Spleen (tissue), 11 donors: ENCODE measurements at regions not wholly inside any gene's neighbourhood (a gene's known extent, or its start where the extent isn't known, plus 50 kb on each side); places are given as distances from the start of the nearest gene placed in this dataset.

Source experiments
- DNase-seq: peaks from one replicate; pipeline ENCODE4 v3.0.0-alpha.2; 2020
- H3K27ac ChIP-seq, 8 donors: fragments of 200-600 bp; sonication (generic) in 7 of 8; 1 replicate in 4 of 8; 2 replicates in 4 of 8; pipeline versions ENCODE4 v1.5.0 to v1.8.0; 2016 to 2021; ENCODE audit warnings: inconsistent platforms in 4 of 8, mild to moderate bottlenecking in 4 of 8, moderate library complexity in 1 of 8
- H3K27me3 ChIP-seq, 7 donors: fragments of 200-600 bp; sonication (generic) in 6 of 7; replicated peaks in 1 of 7; 1 replicate in 4 of 7; 2 replicates in 3 of 7; pipeline versions ENCODE4 v1.5.0 to v1.8.0; 2016 to 2021; ENCODE audit warnings: inconsistent platforms in 3 of 7, mild to moderate bottlenecking in 1 of 7
- H3K36me3 ChIP-seq, 6 donors: fragments of 200-600 bp; sonication (generic) in 5 of 6; 1 replicate in 4 of 6; 2 replicates in 2 of 6; pipeline versions ENCODE4 v1.5.0 to v1.8.0; 2016 to 2021; ENCODE audit warnings: inconsistent platforms in 2 of 6
- H3K4me1 ChIP-seq, 6 donors: fragments of 200-600 bp; sonication (generic) in 5 of 6; 1 replicate in 3 of 6; 2 replicates in 3 of 6; pipeline versions ENCODE4 v1.5.0 to v1.8.0; 2016 to 2021; ENCODE audit warnings: inconsistent platforms in 3 of 6
- H3K4me3 ChIP-seq, 8 donors: fragments of 200-600 bp; sonication (generic) in 7 of 8; 1 replicate in 4 of 8; 2 replicates in 4 of 8; pipeline versions ENCODE4 v1.5.0 to v1.8.0; 2016 to 2021; ENCODE audit warnings: inconsistent platforms in 4 of 8, mild to moderate bottlenecking in 4 of 8, moderate library complexity in 2 of 8
- H3K9me3 ChIP-seq, 8 donors: fragments of 200-600 bp; sonication (generic) in 7 of 8; 1 replicate in 4 of 8; 2 replicates in 4 of 8; pipeline versions ENCODE4 v1.5.0 to v1.8.0; 2016 to 2021; ENCODE audit warnings: inconsistent platforms in 4 of 8
- POLR2A ChIP-seq, 3 donors: fragments of 450-650 bp; IDR thresholded peaks; one replicate each; pipeline ENCODE4 v1.5.1; 2017; ENCODE audit warnings: antibody characterized with exemption in 3 of 3, mild to moderate bottlenecking in 1 of 3
- POLR2AphosphoS5 ChIP-seq, 3 donors: sonication (generic); formaldehyde crosslinking; IDR thresholded peaks; one replicate each; pipeline ENCODE4 v1.5.1; 2017; ENCODE audit warnings: antibody characterized with exemption in 3 of 3
- WGBS, 5 donors: extraction: QIAGEN DNeasy Blood & Tissue Kit in 3 of 5; methylation state at CpG; one replicate each; pipeline versions ENCODE4 v1.1.5 to v1.1.7; 2013 to 2018; 5-methylcytosine and 5-hydroxymethylcytosine counted together
- intact Hi-C: fragments of 100-400 bp; cut with DNase I; formaldehyde crosslinking; loops from one replicate; pipeline ENCODE4 v1.15.0; 2023; ENCODE audit warnings: low total_unique reads
- TF ChIP-seq, protein P1 (sequence below), 11 experiments: fragments of 200-600 bp in 7 of 11; fragments of 450-650 bp in 4 of 11; sonication (generic) in 4 of 11; IDR thresholded peaks in 8 of 11; conservative IDR thresholded peaks in 3 of 11; 1 replicate in 7 of 11; 2 replicates in 4 of 11; pipeline versions ENCODE4 v1.4.0 to v1.8.0; 2016 to 2021; ENCODE audit warnings: antibody characterized with exemption in 11 of 11, inconsistent platforms in 4 of 11, mild to moderate bottlenecking in 1 of 11
- donor health status: healthy with polysubstance abuse.
- donor health status: DM: no; HTN: no; CAD: no; lungs with moderate emphysema.
- donor health status: DM: no; HTN: no; CAD: no.
- donor health status: Bipolar disorder and iron deficiency.
- donor health status: healthy.
- donor health status: DM: no; HTN: no; CAD: no.
- donor health status: DM: yes; HTN: yes; CAD: no.

DNA sequence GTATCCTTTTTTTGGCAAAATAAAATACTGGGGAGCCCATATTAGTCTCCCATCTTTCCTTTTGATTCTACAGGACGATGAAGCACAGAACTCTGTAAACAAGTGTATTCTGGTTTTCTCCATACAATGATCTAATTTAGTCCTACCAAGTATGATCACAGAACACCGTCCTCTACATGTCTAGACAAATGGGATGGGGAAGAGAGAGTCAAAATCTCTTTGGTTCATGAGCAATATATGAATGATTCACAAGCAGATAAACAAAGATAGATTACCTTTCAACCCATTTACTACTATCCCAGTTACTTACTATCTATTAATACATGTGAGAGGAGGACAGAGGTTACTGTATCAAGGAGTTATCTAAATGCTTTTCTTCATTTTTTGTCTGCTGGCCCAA, 352.4 kb upstream of the ACVR2A start:
- intact Hi-C loops = no loop called here
- Histone ChIP-seq H3K4me1 (peaks cover 0 to 5% (median 0%) of the 10 kb centered on the region in 6 donors), H3K36me3 (no peaks in the 10 kb centered on the region), H3K9me3 (no peaks in the 10 kb centered on the region), H3K4me3 (no peak overlapping the region), H3K27ac (no peak overlapping the region), H3K27me3 (no peaks in the 10 kb centered on the region)
- no peak for DNase-seq
- TF ChIP-seq, protein P1, sequence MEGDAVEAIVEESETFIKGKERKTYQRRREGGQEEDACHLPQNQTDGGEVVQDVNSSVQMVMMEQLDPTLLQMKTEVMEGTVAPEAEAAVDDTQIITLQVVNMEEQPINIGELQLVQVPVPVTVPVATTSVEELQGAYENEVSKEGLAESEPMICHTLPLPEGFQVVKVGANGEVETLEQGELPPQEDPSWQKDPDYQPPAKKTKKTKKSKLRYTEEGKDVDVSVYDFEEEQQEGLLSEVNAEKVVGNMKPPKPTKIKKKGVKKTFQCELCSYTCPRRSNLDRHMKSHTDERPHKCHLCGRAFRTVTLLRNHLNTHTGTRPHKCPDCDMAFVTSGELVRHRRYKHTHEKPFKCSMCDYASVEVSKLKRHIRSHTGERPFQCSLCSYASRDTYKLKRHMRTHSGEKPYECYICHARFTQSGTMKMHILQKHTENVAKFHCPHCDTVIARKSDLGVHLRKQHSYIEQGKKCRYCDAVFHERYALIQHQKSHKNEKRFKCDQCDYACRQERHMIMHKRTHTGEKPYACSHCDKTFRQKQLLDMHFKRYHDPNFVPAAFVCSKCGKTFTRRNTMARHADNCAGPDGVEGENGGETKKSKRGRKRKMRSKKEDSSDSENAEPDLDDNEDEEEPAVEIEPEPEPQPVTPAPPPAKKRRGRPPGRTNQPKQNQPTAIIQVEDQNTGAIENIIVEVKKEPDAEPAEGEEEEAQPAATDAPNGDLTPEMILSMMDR (IDR thresholded peaks at IDR 0.05 in 8 of 11, conservative IDR thresholded peaks at IDR 0.05 in 3 of 11) = no peak
- TF ChIP-seq POLR2AphosphoS5 (IDR thresholded peaks at IDR 0.05) (no peak), POLR2A (IDR thresholded peaks at IDR 0.05) (no peak)
- WGBS, 5 donors = 79 to 89% (median 81%) methylated on average over 2 of the region's 2 CpGs

DNA sequence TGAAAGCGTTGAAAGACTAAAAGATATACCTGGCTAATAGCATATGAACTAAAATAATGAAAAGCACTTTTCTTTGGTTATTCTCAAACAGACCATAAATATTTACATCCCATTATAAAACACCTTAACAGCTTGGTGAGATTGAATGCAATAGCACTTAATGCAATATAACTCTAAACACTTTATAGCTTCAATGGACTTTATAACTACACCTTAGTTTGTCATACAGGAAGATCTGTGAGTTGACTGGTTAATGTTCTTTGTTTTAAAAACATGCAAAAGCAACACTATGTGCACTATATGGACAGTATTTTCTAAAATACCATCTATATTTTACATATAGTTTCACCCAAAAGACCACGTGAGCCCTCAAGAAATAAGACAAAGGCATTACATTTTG, 353.3 kb upstream of the ACVR2A start:
- H3K36me3 ChIP-seq = no peaks in the 10 kb centered on the region
- no peak for DNase-seq
- no peak overlapping the region for H3K27ac ChIP-seq
- no peaks in the 10 kb centered on the region for H3K27me3 ChIP-seq
- no peaks in the 10 kb centered on the region for H3K9me3 ChIP-seq
- peaks cover 0 to 5% (median 0%) of the 10 kb centered on the region in 6 donors for H3K4me1 ChIP-seq
- no peak overlapping the region for H3K4me3 ChIP-seq
- no peak for TF ChIP-seq POLR2A (IDR thresholded peaks at IDR 0.05)
- TF ChIP-seq, protein P1 (IDR thresholded peaks at IDR 0.05 in 8 of 11, conservative IDR thresholded peaks at IDR 0.05 in 3 of 11) = no peak
- intact Hi-C loops = no loop called here
- 85 to 88% (median 87%) methylated on average over 2 of the region's 2 CpGs for WGBS, 5 donors

DNA sequence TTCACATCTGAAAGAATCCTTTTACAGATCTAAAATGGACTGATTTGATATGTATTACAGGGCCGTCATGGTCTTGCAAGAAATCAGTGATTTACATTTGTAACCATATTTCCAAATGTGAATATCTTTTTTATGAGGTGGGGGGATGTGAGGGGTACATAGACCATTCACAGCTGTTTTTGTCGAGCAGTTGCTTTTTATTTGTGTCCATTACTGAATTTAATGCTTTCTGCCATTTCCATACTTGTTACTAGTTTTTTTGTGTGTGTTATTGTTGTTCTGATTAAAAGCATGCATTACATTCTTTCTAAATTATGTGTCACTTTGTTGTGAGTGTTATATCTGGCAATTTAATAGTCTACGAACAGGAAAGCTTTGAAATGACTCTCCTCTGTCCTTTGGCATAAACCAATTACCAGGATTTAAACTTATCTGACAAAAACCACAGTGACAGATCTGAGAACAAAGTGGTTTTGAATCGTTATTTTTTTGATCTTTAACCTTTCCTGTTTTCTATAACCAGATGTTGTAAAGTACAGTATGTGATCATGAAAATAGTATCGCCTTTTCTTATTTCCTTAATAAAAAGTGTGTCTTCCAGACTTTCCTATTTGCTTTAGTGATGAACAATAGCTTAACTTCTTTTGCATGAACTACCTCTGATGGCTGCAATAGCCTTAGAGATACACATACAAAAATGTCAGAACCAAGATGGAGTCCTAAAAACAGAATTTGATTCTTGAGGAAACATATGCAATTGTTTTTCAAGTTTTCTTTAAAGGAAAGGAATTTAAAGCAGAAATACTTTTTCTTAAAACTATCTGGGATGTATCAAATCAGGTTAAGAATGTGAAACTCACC, 354.2 kb upstream of the ACVR2A start:
- intact Hi-C loops = no loop called here

DNA sequence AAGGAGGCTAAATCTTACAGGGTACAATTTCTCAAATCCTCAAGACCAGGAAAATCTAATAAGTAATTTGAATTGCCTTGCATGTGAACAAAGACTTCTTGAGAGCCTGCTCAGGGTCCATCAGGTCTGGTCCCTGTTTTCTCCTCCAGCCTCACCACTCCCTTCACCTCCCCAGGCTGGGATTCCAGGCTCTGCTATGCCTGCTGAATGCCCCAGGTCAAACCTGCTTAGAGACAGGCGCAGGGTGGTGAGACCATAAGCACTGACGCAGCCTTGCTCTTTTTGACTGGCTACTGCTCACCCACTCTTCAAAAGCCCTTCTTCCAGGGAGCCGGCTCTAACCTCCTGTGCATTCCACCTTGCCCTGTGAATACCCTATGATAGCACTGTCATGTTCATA, 356.4 kb upstream of the ACVR2A start:
- TF ChIP-seq, protein P1 (IDR thresholded peaks at IDR 0.05 in 8 of 11, conservative IDR thresholded peaks at IDR 0.05 in 3 of 11) = no peak
- no peak for TF ChIP-seq POLR2AphosphoS5 (IDR thresholded peaks at IDR 0.05)
- no peaks in the 10 kb centered on the region for H3K9me3 ChIP-seq
- no peak overlapping the region for H3K4me3 ChIP-seq
- 73 to 92% (median 89%) methylated on average over 3 of the region's 3 CpGs for WGBS, 5 donors
- DNase-seq = no peak
- no peaks in the 10 kb centered on the region for H3K27me3 ChIP-seq
- intact Hi-C loops = no loop called here
- H3K4me1 ChIP-seq = peaks cover 0 to 5% (median 0%) of the 10 kb centered on the region in 6 donors
- H3K36me3 ChIP-seq = no peaks in the 10 kb centered on the region
- no peak overlapping the region for H3K27ac ChIP-seq

More for the DNA sequence above, 354.2 kb upstream of the ACVR2A start:
- no peak overlapping the region for H3K4me3 ChIP-seq
- no peak overlapping the region for H3K27ac ChIP-seq
- H3K9me3 ChIP-seq = no peaks in the 10 kb centered on the region
- WGBS, 5 donors = 39 to 47% (median 46%) methylated on average over 5 of the region's 5 CpGs
- no peaks in the 10 kb centered on the region for H3K27me3 ChIP-seq
- no peak for DNase-seq
- peaks cover 0 to 5% (median 0%) of the 10 kb centered on the region in 6 donors for H3K4me1 ChIP-seq
- H3K36me3 ChIP-seq = no peaks in the 10 kb centered on the region
- TF ChIP-seq POLR2A (IDR thresholded peaks at IDR 0.05) (no peak), POLR2AphosphoS5 (IDR thresholded peaks at IDR 0.05) (no peak)
- TF ChIP-seq, protein P1 (IDR thresholded peaks at IDR 0.05 in 8 of 11, conservative IDR thresholded peaks at IDR 0.05 in 3 of 11) = no peak
